ENCODE measurements at regions not wholly inside any gene's neighbourhood (a gene's known extent, or its start where the extent isn't known, plus 50 kb on each side); places are given as distances from the start of the nearest gene placed in this dataset.

DNA sequence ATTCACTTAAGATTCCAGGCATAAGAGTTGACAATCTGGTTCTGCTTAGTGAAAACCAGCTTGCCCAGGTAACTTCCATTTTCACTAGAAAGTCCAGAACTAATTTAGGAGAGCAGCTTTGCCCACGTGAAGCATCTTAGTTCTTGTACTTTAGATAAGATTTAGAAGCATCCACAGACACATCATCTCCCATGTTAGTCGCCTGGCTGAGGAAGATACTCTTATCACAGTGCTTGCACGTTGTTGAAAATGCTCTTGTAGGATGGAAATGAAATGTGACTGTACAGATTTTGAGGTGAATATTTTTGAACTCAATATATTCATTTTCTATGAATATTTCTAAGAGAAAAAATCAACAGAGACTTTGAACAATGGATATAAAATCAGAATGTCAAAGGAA, 159.7 kb downstream of the SOCS6 start:
- no peak for TF ChIP-seq TCF12 (IDR thresholded peaks at IDR 0.05; ENCODE audit: low read depth)
- no peak for TF ChIP-seq CEBPB (IDR thresholded peaks at IDR 0.05)
- no peak for TF ChIP-seq RAD21 (IDR thresholded peaks at IDR 0.05; ENCODE audit: low read depth)
- TF ChIP-seq ZBTB7A (IDR thresholded peaks at IDR 0.05; ENCODE audit: low read depth): no peak
- TF ChIP-seq EP300 (IDR thresholded peaks at IDR 0.05; ENCODE audit: borderline replicate concordance): no peak
- TF ChIP-seq YY1 (IDR thresholded peaks at IDR 0.05; ENCODE audit: low read depth): no peak
- no peak for TF ChIP-seq TEAD4 (IDR thresholded peaks at IDR 0.05)
- TF ChIP-seq NFIC (IDR thresholded peaks at IDR 0.05): no peak
- TF ChIP-seq, protein P1, sequence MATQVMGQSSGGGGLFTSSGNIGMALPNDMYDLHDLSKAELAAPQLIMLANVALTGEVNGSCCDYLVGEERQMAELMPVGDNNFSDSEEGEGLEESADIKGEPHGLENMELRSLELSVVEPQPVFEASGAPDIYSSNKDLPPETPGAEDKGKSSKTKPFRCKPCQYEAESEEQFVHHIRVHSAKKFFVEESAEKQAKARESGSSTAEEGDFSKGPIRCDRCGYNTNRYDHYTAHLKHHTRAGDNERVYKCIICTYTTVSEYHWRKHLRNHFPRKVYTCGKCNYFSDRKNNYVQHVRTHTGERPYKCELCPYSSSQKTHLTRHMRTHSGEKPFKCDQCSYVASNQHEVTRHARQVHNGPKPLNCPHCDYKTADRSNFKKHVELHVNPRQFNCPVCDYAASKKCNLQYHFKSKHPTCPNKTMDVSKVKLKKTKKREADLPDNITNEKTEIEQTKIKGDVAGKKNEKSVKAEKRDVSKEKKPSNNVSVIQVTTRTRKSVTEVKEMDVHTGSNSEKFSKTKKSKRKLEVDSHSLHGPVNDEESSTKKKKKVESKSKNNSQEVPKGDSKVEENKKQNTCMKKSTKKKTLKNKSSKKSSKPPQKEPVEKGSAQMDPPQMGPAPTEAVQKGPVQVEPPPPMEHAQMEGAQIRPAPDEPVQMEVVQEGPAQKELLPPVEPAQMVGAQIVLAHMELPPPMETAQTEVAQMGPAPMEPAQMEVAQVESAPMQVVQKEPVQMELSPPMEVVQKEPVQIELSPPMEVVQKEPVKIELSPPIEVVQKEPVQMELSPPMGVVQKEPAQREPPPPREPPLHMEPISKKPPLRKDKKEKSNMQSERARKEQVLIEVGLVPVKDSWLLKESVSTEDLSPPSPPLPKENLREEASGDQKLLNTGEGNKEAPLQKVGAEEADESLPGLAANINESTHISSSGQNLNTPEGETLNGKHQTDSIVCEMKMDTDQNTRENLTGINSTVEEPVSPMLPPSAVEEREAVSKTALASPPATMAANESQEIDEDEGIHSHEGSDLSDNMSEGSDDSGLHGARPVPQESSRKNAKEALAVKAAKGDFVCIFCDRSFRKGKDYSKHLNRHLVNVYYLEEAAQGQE (IDR thresholded peaks at IDR 0.05; ENCODE audit: low read depth): no peak
- no peak for TF ChIP-seq EGR1 (IDR thresholded peaks at IDR 0.05)
- no peak for TF ChIP-seq CREB1 (IDR thresholded peaks at IDR 0.05; ENCODE audit: low read depth)
- TF ChIP-seq FOXM1 (IDR thresholded peaks at IDR 0.05; ENCODE audit: borderline replicate concordance, low read depth): no peak
- no peak for TF ChIP-seq MAX (IDR thresholded peaks at IDR 0.05)
- no peak for TF ChIP-seq TAF1 (IDR thresholded peaks at IDR 0.05; ENCODE audit: low read depth)

Data from Ishikawa (cell line).